B cell (primary cell): ENCODE measurements at regions not wholly inside any gene's neighbourhood (a gene's known extent, or its start where the extent isn't known, plus 50 kb on each side); places are given as distances from the start of the nearest gene placed in this dataset.

ENCODE experiments used
- ATAC-seq: fragments of 200-7000 bp; cut with Tn5 transposase; one replicate; pipeline ENCODE4 v1.10.0; 2021; ENCODE audit warnings: low read depth, mild to moderate bottlenecking, moderate number of reproducible peaks, moderate library complexity
- CTCF ChIA-PET: fragments of 350-600 bp; sonication (Branson Sonifier 250); formaldehyde crosslinking; loops from one replicate; lab custom pipeline; 2021; ENCODE audit warnings: antibody characterized with exemption, inconsistent platforms; lab: Charles Lee
- POLR2A ChIA-PET: fragments of 350-600 bp; sonication (Branson Sonifier 250); formaldehyde crosslinking; loops from one replicate; lab custom pipeline; 2021; ENCODE audit warnings: antibody characterized with exemption; lab: Charles Lee
- DNase-seq: peaks from one replicate; pipeline ENCODE4 v3.0.0; 2013
- H2AFZ ChIP-seq: 2 replicates; pipeline ENCODE4 v1.6.1; 2012; ENCODE audit warnings: mild to moderate bottlenecking, low read depth, low read length; ENCODE audit not compliant: insufficient read depth, poor library complexity, severe bottlenecking
- H3K27ac ChIP-seq, 2 donors: 1 replicate in 1 of 2; 2 replicates in 1 of 2; pipeline ENCODE4 v1.5.1; 2012 to 2013; ENCODE audit warnings: low read length in 2 of 2, mild to moderate bottlenecking in 2 of 2, moderate library complexity in 1 of 2
- H3K27me3 ChIP-seq, 4 experiments: fragments of 200-600 bp in 1 of 4; sonication (generic) in 1 of 4; replicated peaks in 1 of 4; 1 replicate in 2 of 4; 2 replicates in 2 of 4; pipeline versions ENCODE4 v1.6.1 to v1.7.0; 2013 to 2016; ENCODE audit warnings: low read length in 3 of 4, mild to moderate bottlenecking in 2 of 4, mixed read lengths in 1 of 4, moderate library complexity in 1 of 4; ENCODE audit not compliant: insufficient read depth in 4 of 4, control insufficient read depth in 3 of 4; ENCODE audit errors: control extremely low read depth in 1 of 4
- H3K36me3 ChIP-seq, 2 experiments: replicated peaks in 1 of 2; 1 replicate in 1 of 2; 2 replicates in 1 of 2; pipeline versions ENCODE4 v1.6.1 to v1.7.1; 2013; ENCODE audit warnings: low read length in 1 of 2; ENCODE audit not compliant: insufficient read depth in 2 of 2, control insufficient read depth in 1 of 2; ENCODE audit errors: control extremely low read depth in 1 of 2, extremely low read depth in 1 of 2
- H3K4me1 ChIP-seq, 2 donors: fragments of 200-600 bp in 1 of 2; sonication (generic) in 1 of 2; 1 replicate in 1 of 2; 2 replicates in 1 of 2; pipeline versions ENCODE4 v1.5.1 to v1.6.1; 2013 to 2017; ENCODE audit warnings: low read length in 2 of 2; ENCODE audit not compliant: control insufficient read depth in 2 of 2, insufficient read depth in 2 of 2
- H3K4me2 ChIP-seq: replicated peaks from 2 replicates; pipeline ENCODE3; 2012; ENCODE audit warnings: mild to moderate bottlenecking, low read depth, low read length; ENCODE audit not compliant: poor library complexity, severe bottlenecking
- H3K4me3 ChIP-seq, 5 experiments: fragments of 200-600 bp in 1 of 5; sonication (generic) in 1 of 5; 1 replicate in 3 of 5; 2 replicates in 2 of 5; pipeline versions ENCODE4 v1.5.1 to v1.7.0; 2011 to 2016; ENCODE audit warnings: low read length in 4 of 5, mild to moderate bottlenecking in 4 of 5, low read depth in 2 of 5, control low read depth in 1 of 5, moderate library complexity in 1 of 5; ENCODE audit not compliant: insufficient read depth in 1 of 5; ENCODE audit errors: control extremely low read depth in 1 of 5, extremely low read depth in 1 of 5
- H3K79me2 ChIP-seq: fragments of 200-600 bp; sonication (generic); one replicate; pipeline ENCODE4 v1.6.0; 2016; ENCODE audit warnings: low read length; ENCODE audit not compliant: control insufficient read depth, insufficient read depth
- H3K9ac ChIP-seq: fragments of 200-600 bp; sonication (generic); 2 replicates; pipeline ENCODE4 v1.6.1; 2017; ENCODE audit warnings: mild to moderate bottlenecking, low read length, moderate library complexity
- H3K9me3 ChIP-seq, 3 donors: one replicate each; pipeline versions ENCODE4 v1.6.1 to v1.7.1; 2013; ENCODE audit warnings: low read length in 2 of 3; ENCODE audit not compliant: control insufficient read depth in 2 of 3, insufficient read depth in 1 of 3; ENCODE audit errors: control extremely low read depth in 1 of 3
- H4K20me1 ChIP-seq: 2 replicates; pipeline ENCODE4 v1.6.0; 2012; ENCODE audit warnings: mild to moderate bottlenecking, low read length; ENCODE audit not compliant: insufficient read depth, control insufficient read depth, poor library complexity, severe bottlenecking
- H3K27ac Mint-ChIP-seq: one replicate; pipeline ENCODE4 v1.8.0; 2021; ENCODE audit warnings: mixed read lengths
- H3K27me3 Mint-ChIP-seq: one replicate; pipeline ENCODE4 v1.8.0; 2021; ENCODE audit warnings: mixed read lengths
- H3K4me1 Mint-ChIP-seq: one replicate; pipeline ENCODE4 v1.8.0; 2021; ENCODE audit warnings: mixed read lengths
- H3K4me3 Mint-ChIP-seq: one replicate; pipeline ENCODE4 v1.8.0; 2021; ENCODE audit warnings: mixed read lengths
- H3K9me3 Mint-ChIP-seq: one replicate; pipeline ENCODE4 v1.8.0; 2022; ENCODE audit warnings: mixed read lengths; ENCODE audit not compliant: insufficient read depth
- CTCF ChIP-seq: fragments of 200-600 bp; IDR thresholded peaks from one replicate; pipeline ENCODE4 v1.8.0; 2022; ENCODE audit warnings: antibody characterized with exemption, mild to moderate bottlenecking
- EZH2 ChIP-seq: IDR thresholded peaks from 2 replicates; pipeline ENCODE4 v1.6.1; 2012; ENCODE audit warnings: borderline replicate concordance, low read depth, mild to moderate bottlenecking, moderate library complexity, low read length; ENCODE audit not compliant: insufficient read depth, poor library complexity, severe bottlenecking
- WGBS: methylation state at CpG from one replicate; pipeline ENCODE4 v1.1.5; 2013; ENCODE audit warnings: missing lambda C conversion rate; ENCODE audit not compliant: insufficient coverage; 5-methylcytosine and 5-hydroxymethylcytosine counted together
- intact Hi-C: fragments of 100-400 bp; cut with micrococcal nuclease; formaldehyde crosslinking; loops from one replicate; pipeline ENCODE4 v1.10.0; 2022

- ChIA-PET POLR2A (no interaction called here), CTCF (no interaction called here)
- no peak overlapping the region for H3K27ac Mint-ChIP-seq
- no CpG with 5 or more reads among the region's 2 CpGs for WGBS
- Histone ChIP-seq H3K27me3 (no peaks in the 10 kb centered on the region), H3K79me2 (no peaks in the 10 kb centered on the region), H3K9ac (no peak overlapping the region), H3K4me1 (no peaks in the 10 kb centered on the region), H3K4me3 (no peak overlapping the region), H2AFZ (no peak overlapping the region), H3K27ac (no peak overlapping the region), H3K36me3 (no peaks in the 10 kb centered on the region), H3K4me2 (no peak overlapping the region), H3K9me3 (peaks cover 0 to 1% (median 0%) of the 10 kb centered on the region in 3 donors), H4K20me1 (no peaks in the 10 kb centered on the region)
- no peak overlapping the region for H3K4me3 Mint-ChIP-seq
- no peak for DNase-seq
- TF ChIP-seq EZH2 (no peak), CTCF (no peak)
- no peak for ATAC-seq
- H3K4me1 Mint-ChIP-seq = no peaks in the 10 kb centered on the region
- intact Hi-C loops = no loop called here
- peaks cover 13% of the 10 kb centered on the region for H3K27me3 Mint-ChIP-seq
- H3K9me3 Mint-ChIP-seq = peaks cover 4% of the 10 kb centered on the region
Observed at GRCh38 chr3:189071446-189071845, 100.3 kb upstream of the TPRG1 start.

DNA sequence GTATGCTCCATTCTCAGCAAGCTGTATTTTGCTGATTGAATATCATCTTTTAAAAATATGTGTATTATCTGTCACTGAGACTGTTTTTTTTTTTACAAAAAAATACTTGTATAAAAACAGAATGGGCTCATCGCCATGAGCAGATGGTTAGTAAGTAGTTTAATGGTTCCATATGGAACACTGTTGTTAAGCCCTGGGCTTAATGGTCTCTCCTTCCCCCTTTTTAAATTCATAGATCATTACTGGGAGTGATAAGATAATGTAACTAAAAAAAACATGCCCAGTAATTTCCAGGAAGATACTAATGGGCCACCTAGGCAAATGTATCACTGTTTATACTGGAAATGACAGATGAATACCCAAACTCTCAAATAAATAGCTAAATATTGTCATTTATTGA is 95.3 kb upstream of the TPRG1 start:
- H3K27me3 ChIP-seq = peaks cover 0 to 3% (median 0%) of the 10 kb centered on the region in 4 experiments
- H3K27me3 Mint-ChIP-seq = peaks cover 12% of the 10 kb centered on the region
- H4K20me1 ChIP-seq = no peaks in the 10 kb centered on the region
- H3K4me1 Mint-ChIP-seq = no peaks in the 10 kb centered on the region
- no peak overlapping the region for H3K27ac Mint-ChIP-seq
- DNase-seq = no peak
- CTCF ChIA-PET = no interaction called here
- no peak for ATAC-seq
- intact Hi-C loops = no loop called here
- H3K9me3 ChIP-seq = no peaks in the 10 kb centered on the region
- no peaks in the 10 kb centered on the region for H3K4me1 ChIP-seq
- POLR2A ChIA-PET = no interaction called here
- no peaks in the 10 kb centered on the region for H3K36me3 ChIP-seq
- no peak overlapping the region for H3K4me2 ChIP-seq
- no CpG with 5 or more reads among the region's 1 CpG for WGBS
- no peaks in the 10 kb centered on the region for H3K79me2 ChIP-seq
- H3K9me3 Mint-ChIP-seq = no peaks in the 10 kb centered on the region
- no peak overlapping the region for H3K27ac ChIP-seq
- no peak overlapping the region for H3K4me3 ChIP-seq
- TF ChIP-seq EZH2 = no peak
- TF ChIP-seq CTCF = no peak
- no peak overlapping the region for H2AFZ ChIP-seq
- no peak overlapping the region for H3K9ac ChIP-seq
- no peak overlapping the region for H3K4me3 Mint-ChIP-seq
